Lung (tissue), 11 donors: ENCODE measurements at regions not wholly inside any gene's neighbourhood (a gene's known extent, or its start where the extent isn't known, plus 50 kb on each side); places are given as distances from the start of the nearest gene placed in this dataset.
A peak's percentile ranks its signal among the peaks of the same experiment; 100 is the strongest.

Experiments used
- ATAC-seq: fragments of 200-7000 bp; cut with Tn5 transposase; one replicate; pipeline ENCODE4 v1.9.1; 2020; ENCODE audit warnings: moderate number of reproducible peaks; ENCODE audit not compliant: insufficient read depth, low FRiP score
- DNase-seq, 3 donors: peaks; one replicate each; pipeline ENCODE4 v3.0.0-alpha.2; 2013 to 2017
- H3K27ac ChIP-seq, 2 donors: one replicate each; pipeline ENCODE4 v1.5.1; 2013; ENCODE audit warnings: mild to moderate bottlenecking in 2 of 2, moderate library complexity in 2 of 2, control low read depth in 1 of 2, inconsistent platforms in 1 of 2, low read depth in 1 of 2, low read length in 1 of 2
- H3K27me3 ChIP-seq, 3 donors: one replicate each; pipeline ENCODE4 v1.5.1; 2013; ENCODE audit warnings: low read length in 2 of 3; ENCODE audit not compliant: control insufficient read depth in 3 of 3, insufficient read depth in 3 of 3
- H3K36me3 ChIP-seq, 4 donors: one replicate each; pipeline ENCODE4 v1.5.1; 2013; ENCODE audit warnings: low read length in 4 of 4, mild to moderate bottlenecking in 1 of 4, moderate library complexity in 1 of 4; ENCODE audit not compliant: control insufficient read depth in 4 of 4, insufficient read depth in 4 of 4
- H3K4me1 ChIP-seq, 5 donors: one replicate each; pipeline ENCODE4 v1.5.1; 2013; ENCODE audit warnings: low read length in 5 of 5, mild to moderate bottlenecking in 2 of 5, moderate library complexity in 1 of 5; ENCODE audit not compliant: control insufficient read depth in 5 of 5, insufficient read depth in 5 of 5
- H3K4me3 ChIP-seq: one replicate; pipeline ENCODE4 v1.5.1; 2013; ENCODE audit warnings: mild to moderate bottlenecking, control low read depth, moderate library complexity
- H3K9ac ChIP-seq, 2 donors: one replicate each; pipeline ENCODE4 v1.5.1; 2013; ENCODE audit warnings: low read length in 2 of 2, control low read depth in 1 of 2; ENCODE audit not compliant: insufficient read depth in 1 of 2
- H3K9me3 ChIP-seq, 4 donors: one replicate each; pipeline ENCODE4 v1.5.1; 2013; ENCODE audit warnings: low read length in 3 of 4, mild to moderate bottlenecking in 1 of 4, moderate library complexity in 1 of 4; ENCODE audit not compliant: control insufficient read depth in 4 of 4, insufficient read depth in 3 of 4
- CTCF ChIP-seq: IDR thresholded peaks from 2 replicates; pipeline ENCODE4 v1.5.1; 2012; ENCODE audit warnings: mild to moderate bottlenecking; ENCODE audit errors: control extremely low read depth, extremely low read depth
- WGBS, 2 donors: extraction: QIAGEN DNeasy Blood & Tissue Kit; methylation state at CpG; one replicate each; pipeline ENCODE4 v1.1.7; 2013; 5-methylcytosine and 5-hydroxymethylcytosine counted together
- donor health status: control.
- donor health status: control.
- donor health status: Bipolar disorder and iron deficiency.
- donor health status: healthy.
- donor health status: DM: yes; HTN: yes; CAD: no.

- no peaks in the 10 kb centered on the region for H3K27me3 ChIP-seq
- DNase-seq (no peak), ATAC-seq (no peak)
- no peaks in the 10 kb centered on the region for H3K4me1 ChIP-seq
- H3K9ac ChIP-seq, result no peak overlapping the region
- H3K9me3 ChIP-seq, result peaks cover 0 to 3% (median 0%) of the 10 kb centered on the region in 4 donors
- H3K36me3 ChIP-seq, result no peaks in the 10 kb centered on the region
- H3K4me3 ChIP-seq, result no peak overlapping the region
- no peak overlapping the region for H3K27ac ChIP-seq
- no peak for TF ChIP-seq CTCF
Observed at GRCh38 chr7:50221433-50221832, 83.1 kb upstream of the IKZF1 start.

- H3K36me3 ChIP-seq, result no peaks in the 10 kb centered on the region
- no peak overlapping the region for H3K4me3 ChIP-seq
- 24 to 62% methylated on average over 3 of the region's 3 CpGs for WGBS, 2 donors
- no peaks in the 10 kb centered on the region for H3K4me1 ChIP-seq
- DNase-seq, result no peak
- H3K27me3 ChIP-seq, result no peaks in the 10 kb centered on the region
- peak; percentile 69 for ATAC-seq
- no peak overlapping the region for H3K27ac ChIP-seq
- peaks cover 0 to 3% (median 0%) of the 10 kb centered on the region in 4 donors for H3K9me3 ChIP-seq
- TF ChIP-seq CTCF, result no peak
- no peak overlapping the region for H3K9ac ChIP-seq
Observed at GRCh38 chr7:50221028-50221427, 83.5 kb upstream of the IKZF1 start.

GRCh38 chr7:50220273-50220672 lies 84.2 kb upstream of the IKZF1 start:
- no peak for TF ChIP-seq CTCF
- 47 to 61% methylated on average over 2 of the region's 2 CpGs for WGBS, 2 donors
- ATAC-seq (no peak), DNase-seq (no peak)
- Histone ChIP-seq H3K36me3 (no peaks in the 10 kb centered on the region), H3K9me3 (peaks cover 0 to 3% (median 0%) of the 10 kb centered on the region in 4 donors), H3K27ac (peak overlapping the region in 1 of 2 donors; percentile 58), H3K4me1 (no peaks in the 10 kb centered on the region), H3K9ac (no peak overlapping the region), H3K4me3 (no peak overlapping the region), H3K27me3 (no peaks in the 10 kb centered on the region)

- WGBS, 2 donors, result 15 to 36% methylated on average over 4 of the region's 4 CpGs
- ATAC-seq, result no peak
Observed at GRCh38 chr7:50217821-50218281, 86.7 kb upstream of the IKZF1 start.

More at GRCh38 chr7:50217821-50218281, 86.7 kb upstream of the IKZF1 start:
- no peak for TF ChIP-seq CTCF
- peaks cover 0 to 3% (median 0%) of the 10 kb centered on the region in 4 donors for H3K9me3 ChIP-seq
- no peaks in the 10 kb centered on the region for H3K27me3 ChIP-seq
- peaks cover 0 to 4% (median 0%) of the 10 kb centered on the region in 5 donors for H3K4me1 ChIP-seq
- no peaks in the 10 kb centered on the region for H3K36me3 ChIP-seq
- DNase-seq, result peak in 2 of 3 donors; percentile 1 to 8
- no peak overlapping the region for H3K9ac ChIP-seq
- no peak overlapping the region for H3K4me3 ChIP-seq
- H3K27ac ChIP-seq, result no peak overlapping the region
